Activated T-cell treated with anti-CD3 and anti-CD28 coated beads, Interleukin-2, amount 50 U/mL, for 1 hour (primary cell): ENCODE measurements at regions not wholly inside any gene's neighbourhood (a gene's known extent, or its start where the extent isn't known, plus 50 kb on each side); places are given as distances from the start of the nearest gene placed in this dataset.
"Not testable (repeated sequence)": the region's sequence is repeated elsewhere in the genome, so short reads cannot be mapped to it uniquely, and the experiment has no call there.

Source experiments
- DNase-seq: peaks from one replicate; pipeline ENCODE4 v3.0.0-alpha.2; 2020

DNA sequence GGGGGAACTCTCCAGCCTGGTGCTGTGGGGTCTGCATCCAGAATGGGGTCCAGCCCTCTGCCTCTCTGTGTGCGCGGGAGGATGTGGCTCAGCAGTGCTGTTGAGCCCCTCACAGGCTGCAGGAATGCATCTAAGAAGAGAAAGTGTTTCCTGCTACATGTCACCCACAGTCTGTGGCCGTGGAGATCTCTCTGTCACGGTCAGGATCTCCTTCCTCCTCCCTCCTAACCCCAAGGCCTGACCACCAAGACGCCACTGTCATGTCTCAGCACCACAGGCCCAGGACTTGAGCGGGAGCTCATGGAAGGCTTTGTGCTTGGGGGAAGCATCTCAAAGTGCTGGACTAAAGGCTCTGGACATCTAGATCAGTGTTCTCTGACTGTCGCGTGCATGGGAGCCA, 90.1 kb downstream of the SREK1 start:
- DNase-seq: no peak

DNA sequence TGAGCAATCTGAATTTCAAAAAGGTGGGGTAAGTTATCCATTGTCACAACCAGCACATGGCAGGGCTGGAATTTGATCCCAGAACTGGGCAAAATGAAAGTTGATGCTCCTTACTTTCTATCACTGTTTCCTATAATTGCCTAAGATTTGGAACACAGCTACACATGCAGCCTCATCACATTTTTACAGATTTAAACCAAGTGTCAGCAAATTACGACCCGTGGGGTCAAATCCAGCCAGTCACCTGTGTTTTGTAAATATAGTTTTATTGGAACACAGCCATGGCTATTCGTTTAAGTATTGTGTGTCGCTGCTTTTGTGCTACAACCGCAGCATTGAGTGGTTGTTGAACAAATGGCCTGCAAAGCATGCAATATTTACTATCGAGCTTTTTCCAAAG, 94.3 kb downstream of the SREK1 start:
- DNase-seq: no peak

DNA sequence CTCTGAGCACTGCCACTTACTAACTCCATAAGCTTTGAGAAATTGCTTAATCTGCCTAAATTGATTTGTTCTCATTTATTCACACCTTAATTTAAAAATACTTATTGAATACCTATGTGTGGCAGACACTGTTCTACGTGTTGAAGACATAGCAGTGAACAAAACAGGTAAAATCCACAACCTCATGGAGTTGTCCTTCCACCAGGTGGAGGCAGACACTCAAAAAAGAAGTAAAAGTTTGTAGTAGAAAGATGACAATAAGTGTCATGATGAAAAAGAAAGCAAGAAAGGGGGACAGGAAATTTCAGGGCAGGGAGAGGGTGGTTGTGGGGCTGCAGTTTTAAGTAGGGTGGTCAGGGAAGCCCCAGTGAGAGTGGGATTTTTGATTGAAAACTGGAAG, 94.9 kb downstream of the SREK1 start:
- no peak for DNase-seq

DNA sequence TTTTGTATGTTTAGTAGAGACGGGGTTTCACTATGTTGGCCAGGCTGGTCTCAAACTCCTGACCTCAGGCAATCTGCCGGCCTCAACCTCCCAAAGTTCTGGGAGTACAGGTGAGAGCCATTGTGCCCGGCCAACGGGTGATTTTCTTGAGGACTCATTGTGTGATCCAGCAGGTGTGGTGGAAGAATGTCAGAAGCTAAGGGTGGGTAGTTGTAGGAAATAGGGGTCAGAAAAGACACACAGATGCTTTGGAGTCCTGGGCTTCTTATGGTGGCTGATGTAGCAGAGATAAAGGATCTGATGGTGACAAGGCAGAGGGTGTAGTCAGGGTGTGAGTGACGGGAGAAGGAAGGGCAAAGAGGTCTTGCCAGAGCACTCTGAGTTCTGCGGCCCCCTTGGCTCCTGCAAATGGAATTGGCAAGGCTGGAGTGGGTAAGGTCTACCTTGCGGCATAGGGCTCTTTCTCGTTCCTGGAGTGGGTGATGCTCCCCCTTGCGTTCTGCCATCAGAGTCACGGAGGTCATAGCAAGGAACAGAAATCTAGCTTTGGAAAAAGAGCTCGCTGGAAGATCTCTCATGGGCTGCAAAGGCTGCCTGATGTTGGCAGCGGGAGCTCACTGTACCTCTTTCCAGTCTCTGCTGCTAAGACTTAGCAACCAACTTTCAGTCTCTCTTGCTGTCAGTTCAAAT, 97.2 kb downstream of the SREK1 start:
- DNase-seq: no peak

DNA sequence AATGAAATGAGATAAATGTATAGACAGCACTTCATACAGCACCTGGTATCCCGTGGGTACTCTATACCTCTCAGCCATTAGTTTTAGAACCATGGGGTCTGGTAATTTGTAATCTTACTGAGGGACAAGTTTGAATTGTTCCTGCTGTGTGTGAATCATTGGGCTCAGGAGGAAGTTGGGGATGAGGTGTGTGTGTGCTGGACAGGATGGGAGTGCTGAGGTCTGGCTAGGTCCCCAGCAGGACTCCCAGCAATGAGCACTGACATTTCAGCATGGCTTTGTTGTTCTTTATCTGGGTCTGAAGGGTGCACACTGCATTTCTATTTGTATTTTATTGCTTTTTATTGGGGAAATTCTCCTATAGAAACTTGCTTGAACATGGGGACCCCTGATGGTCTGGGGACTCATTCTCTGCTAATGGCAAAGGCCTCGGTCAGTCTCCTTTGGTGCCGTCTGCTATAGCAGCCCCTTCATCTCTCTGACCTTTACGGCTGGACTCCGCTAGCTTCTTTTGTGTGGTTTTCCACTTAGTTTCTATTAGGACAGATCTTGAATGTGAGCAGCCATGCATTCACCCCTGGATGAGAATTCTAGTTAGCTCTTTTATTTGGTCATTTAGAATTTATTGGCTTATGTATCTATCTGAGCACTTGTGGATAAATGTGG, 98.1 kb downstream of the SREK1 start:
- no peak for DNase-seq

DNA sequence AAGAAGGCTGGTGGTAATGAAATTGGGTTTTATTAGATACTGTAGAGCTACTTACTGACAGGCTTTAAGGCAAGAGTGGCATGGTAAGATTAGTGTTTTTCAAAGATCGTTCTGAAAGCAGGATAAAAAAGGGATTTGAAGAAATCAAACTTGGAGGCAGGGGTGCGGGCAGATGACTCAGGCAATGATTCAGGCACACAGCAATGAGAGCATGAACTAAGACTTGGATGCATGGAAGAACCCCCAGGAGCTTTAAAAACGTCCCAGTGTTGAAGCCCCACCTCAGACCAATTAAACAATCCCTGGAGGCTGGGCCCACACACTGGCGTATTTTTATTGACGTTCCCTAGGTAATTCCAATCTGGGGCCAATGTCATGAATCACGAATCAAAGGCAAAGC, 102.5 kb downstream of the SREK1 start:
- DNase-seq: no peak

DNA sequence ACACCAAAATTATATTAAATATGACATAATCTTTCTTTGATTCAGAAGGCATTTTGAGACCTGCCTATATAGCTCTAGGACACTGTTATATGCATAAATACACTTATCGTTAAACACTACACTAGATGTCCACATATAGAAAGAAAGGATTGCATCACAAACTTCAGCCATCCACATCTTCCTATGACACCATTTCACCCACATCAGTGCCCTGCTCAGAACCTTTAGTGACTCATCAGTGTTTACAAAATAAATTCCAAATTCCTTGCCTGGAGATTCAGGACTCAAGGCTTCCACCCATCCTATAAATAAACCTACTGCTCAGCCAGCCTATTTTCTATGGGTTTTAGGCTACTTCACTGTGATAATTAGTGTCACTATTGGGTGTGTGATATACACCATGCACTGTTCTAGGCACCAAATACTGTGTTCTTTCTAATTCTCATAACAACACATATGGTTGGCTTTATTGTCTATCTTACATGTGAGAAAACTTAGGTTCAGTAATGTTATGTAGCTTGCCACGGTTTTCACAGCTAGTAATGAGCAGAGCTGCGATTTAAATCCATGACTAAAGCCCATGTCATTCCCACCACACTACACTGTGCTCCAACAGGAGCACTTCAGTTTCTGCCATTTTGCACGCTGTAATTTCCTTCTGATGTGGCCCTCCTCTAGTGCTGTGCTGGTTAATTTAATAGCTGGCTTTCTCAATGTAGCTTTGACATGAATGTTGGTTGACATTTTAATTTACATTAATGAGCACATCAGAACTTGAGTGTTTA, 103.3 kb downstream of the SREK1 start:
- DNase-seq: no peak

DNA sequence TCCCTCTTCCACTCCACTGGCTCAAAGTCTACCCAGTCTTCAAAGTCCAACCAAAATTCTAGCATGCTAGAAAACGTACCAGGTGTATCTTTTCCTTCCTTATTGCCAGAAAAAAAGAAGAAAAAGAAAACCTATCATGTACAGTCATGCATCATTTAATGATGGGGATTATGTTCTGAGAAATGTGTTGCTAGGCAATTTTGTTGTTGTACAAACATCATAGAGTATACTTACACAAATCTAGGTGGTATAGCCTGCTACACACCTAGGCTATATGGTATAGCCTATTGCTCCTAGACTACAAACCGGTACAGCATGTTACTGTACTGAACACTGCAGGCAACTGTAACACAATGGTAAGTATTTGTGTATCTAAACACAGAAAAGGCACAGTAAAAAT, 104.8 kb downstream of the SREK1 start:
- no peak for DNase-seq

DNA sequence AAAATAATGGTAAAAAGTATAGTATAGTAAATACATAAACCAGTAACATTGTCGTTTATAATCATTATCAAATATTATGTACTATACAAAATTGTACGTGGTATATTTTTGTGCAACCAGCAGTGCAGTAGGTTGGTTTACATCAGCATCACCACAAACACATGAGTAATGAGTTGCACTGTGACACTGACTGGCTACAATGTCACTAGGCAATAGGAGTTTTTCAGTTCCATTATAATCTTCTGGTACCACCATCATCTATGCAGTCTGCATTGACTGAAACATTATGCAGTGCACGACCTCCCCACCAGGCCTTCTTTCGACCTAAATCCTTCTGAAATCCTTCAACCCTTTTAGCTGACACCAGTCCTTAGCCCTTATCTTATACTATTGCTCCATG, 105.8 kb downstream of the SREK1 start:
- DNase-seq: no peak

DNA sequence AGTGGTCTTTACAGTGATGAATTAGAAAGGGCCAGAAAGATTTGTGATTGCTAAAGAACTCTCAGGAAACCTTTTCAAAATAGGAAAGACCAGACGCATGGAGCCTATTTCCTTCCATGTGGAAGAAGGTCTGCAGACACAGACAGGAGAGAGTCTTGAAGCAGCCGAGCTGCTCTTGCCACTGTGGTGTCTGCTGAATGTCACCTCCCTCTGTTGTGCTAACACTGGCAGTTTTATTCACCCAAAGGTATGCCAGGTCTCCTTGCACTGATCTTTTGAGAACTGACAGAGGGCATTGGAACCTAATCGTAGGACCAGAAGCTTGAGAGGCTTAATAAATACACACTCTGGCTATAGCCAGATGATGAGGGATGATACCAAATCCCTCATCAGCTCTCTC, 108.7 kb downstream of the SREK1 start:
- no peak for DNase-seq

DNA sequence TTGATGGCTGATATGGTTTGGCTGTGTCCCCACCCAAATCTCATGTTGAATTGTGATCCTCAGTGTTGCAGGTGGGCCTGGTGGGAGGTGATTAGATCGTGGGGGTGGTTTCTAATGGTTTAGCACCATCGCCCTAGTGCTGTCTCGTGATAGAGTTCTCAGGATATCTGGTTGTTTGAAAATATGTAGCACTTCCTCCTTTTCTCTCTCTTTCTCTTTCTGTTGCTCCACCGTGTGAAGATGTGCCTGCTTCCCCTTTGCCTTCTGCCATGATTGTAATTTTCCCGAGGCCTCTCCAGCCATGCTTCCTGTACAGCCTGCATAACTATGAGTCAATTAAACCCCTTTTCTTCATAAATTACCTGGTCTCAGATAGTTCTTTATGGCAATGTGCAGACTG, 111.6 kb downstream of the SREK1 start:
- no peak for DNase-seq

DNA sequence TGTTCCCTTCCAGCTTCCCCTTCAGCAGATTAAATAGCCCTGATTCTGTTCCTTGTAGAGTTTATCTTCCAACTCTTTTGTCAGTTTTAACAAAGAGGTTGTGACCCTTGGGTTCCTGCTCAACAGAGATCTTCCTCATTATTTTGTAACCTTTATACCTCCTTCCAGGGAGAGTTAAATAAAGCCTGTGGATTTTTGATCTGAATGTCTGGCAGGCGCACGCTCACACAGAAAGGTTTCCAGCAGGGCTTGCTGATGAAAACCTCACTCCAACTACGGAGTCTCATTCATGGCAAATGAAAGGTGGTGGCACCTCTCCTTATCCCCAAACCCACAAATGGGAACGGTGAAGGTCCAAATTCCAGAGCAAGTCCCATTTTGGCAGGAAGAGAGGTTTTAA, 129.0 kb downstream of the SREK1 start:
- DNase-seq: no peak

DNA sequence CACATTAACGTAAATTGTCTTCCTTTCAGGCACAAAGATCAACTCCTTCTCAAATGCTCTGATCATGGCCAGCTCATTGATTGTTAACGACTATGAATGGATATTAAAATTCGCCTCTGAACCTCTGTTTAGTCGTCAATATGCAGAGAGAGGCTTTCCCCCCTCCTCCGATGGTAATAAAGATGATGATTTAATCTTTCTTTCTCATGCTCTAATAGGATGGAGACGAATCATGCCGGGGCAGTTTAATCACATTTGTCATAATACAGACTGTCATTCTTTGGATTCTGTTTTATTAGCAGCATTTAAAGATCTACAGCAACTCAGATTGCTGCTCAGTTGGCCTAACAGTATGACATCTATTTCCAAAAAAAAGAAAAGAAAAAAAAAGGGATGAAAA, 132.9 kb downstream of the SREK1 start:
- DNase-seq: no peak

DNA sequence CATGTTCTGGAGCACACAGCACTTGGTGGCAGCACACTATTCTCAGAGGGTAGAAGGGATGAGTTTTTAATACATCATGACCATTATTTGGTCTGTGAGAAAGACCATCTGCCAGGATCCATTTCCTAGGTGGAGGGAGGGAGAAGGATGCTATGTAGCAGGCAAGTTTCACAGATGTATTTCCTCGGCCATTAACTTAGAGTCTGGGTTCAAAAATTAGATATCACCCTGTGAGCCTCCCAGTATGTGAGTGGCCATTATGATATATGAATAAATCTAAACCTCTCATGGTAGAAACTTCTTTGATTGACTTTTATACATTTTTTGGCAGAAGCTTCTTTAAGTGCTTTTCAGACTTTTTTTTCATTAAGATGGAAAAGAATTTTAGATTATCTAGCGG, 133.9 kb downstream of the SREK1 start:
- no peak for DNase-seq

DNA sequence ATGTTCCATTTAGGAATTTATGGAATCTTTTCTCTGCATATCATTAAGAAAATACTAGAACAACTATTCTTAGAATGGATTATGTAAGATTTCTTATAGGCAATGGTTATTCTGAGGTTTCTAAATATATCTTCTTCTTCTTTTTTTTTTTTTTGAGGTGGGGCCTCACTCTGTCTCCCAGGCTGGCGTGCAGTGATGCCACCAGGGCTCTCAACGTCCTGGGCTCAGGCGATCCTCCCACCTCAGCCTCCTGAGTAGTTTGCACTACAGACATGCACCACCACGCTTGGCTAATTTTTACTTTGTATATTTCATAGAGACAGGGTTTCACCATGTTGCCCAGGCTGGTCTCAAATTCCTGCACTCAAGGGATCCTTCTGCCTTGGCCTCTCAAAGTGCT, 137.2 kb downstream of the SREK1 start:
- no peak for DNase-seq

DNA sequence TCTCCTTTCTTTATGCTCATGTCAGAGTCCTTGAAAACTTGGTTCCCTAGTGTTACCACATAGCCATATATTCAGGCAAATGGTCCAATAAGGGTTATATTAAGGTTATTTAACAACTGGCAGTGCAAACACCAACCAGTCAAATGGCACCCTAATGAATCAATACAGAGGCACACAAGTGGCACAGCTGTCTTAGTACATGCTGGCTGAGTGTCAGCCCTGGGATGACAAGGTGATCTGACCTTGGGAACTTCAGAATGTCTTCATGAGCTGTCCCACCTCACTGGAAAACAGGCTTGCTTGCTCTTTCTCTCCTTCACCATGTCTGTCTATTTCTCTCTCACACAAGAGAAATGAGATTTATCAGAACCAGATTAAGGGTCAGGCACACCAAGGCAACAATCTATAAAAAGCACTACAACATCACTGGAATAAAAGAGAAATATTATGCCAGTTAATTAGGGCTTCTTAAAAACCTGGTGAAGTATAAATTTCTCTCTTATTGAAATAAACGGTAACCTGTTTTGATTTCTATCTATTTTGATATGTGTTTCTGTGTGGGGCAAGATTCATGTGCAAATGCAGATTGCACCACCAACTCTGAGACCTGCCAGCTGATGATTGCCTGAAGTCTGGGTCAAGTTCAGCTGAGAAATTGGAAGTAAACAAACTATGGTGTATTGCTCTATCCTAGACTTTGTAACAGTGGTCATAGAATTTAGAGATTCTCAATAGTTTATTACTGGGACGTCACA, 140.7 kb downstream of the SREK1 start:
- no peak for DNase-seq

DNA sequence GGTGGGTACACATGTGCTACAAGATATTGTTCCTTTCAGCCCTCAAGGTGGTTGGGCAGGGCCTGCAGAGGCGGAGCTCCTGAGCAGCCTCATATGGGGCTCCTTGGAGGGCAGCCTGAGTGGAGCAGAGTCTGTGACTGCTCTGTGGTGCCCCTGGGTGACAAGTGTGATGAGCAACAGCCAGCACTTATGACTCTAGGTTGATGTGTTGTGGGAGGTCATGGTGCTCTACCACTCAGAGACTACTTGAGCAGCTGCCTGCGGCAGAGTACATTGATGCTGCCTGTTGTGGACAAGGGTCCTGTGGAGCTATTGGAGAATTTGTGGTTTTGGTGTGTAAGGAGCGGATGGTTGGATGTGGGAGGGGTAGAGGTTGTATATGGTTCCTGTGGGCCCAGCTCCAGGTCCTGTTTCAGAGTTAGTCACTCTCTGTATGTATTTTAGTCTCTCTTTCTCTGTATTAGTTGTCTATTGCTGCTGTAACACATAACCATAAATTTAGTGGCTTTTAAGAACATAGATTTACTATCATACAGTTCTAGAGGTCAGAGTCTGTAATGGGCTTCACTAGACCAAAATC, 141.3 kb downstream of the SREK1 start:
- no peak for DNase-seq

DNA sequence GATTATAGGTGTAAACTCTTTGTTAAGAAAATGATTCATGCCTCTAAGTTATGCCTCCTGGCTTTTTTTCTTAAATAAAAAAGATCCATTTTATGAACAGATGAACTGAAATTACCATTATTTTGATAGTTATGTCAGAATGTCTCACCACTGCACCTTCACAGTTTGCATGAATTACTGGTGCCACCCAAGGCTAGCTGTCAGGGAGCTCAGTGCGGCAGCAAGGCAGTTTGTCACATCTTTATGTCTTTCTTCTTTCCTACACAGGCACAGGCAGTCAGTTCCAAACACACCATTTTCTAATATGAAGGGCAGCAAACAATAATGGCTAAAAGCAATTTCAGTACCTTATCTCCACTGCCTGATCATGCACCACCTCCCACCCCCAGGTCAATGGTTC, 147.7 kb downstream of the SREK1 start:
- DNase-seq: no peak

DNA sequence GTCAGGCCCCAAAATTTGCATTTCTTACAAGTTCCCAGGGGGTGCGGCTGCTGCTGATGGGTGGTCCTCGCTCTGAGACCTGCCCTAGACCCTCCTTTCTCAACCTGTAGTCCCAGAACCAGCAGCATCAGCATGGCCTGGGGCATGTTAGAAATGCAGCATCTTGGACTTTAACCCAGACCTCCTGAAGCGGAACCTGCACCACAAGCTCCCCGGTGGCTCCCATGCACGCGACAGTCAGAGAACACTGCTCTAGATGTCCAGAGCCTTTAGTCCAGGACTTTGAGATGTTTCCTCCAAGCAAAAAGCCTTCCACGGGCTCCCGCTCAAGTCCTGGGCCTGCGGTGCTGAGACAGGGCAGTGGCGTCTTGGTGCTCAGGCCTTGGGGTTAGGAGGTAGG, 149.8 kb downstream of the SREK1 start:
- DNase-seq: not testable (repeated sequence)

DNA sequence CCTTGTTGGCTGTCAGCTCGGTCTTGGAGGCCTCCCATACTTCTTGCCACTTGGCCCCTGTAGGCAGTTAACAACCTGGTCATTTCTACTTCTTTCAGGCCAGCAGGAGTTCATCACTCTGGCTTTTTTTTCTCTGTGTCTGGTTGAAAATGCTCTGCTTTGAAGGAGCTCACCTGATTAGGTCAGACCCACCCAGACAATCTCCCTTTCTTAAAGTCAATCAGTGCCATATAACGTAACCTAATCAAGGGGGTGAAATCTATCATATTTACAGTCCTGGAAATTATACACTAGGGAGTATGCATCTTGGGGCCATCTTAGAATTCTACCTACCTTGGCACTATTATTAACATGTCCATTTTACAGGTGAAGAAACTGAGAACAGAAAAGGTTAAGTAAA, 155.4 kb downstream of the SREK1 start:
- no peak for DNase-seq

DNA sequence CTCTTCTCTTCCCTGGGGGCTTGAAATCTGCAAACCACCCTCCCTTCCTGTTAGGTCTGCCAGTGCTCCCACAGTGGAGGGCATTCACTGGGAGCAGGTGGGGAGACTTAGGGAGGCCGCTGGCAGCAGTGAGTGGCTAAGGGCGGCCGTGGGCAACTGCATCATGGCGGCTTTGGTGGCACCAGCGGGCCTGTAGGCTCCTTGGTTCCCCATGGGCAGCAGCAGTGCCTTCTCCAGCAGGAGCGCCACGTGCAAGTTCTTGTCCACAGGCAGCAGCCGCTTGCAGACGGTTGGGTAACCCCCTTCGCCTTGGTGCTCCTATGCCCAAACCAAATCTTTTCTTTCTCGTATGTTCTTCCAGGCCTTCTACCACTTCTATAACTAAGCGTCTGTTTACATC, 158.2 kb downstream of the SREK1 start:
- DNase-seq: no peak

DNA sequence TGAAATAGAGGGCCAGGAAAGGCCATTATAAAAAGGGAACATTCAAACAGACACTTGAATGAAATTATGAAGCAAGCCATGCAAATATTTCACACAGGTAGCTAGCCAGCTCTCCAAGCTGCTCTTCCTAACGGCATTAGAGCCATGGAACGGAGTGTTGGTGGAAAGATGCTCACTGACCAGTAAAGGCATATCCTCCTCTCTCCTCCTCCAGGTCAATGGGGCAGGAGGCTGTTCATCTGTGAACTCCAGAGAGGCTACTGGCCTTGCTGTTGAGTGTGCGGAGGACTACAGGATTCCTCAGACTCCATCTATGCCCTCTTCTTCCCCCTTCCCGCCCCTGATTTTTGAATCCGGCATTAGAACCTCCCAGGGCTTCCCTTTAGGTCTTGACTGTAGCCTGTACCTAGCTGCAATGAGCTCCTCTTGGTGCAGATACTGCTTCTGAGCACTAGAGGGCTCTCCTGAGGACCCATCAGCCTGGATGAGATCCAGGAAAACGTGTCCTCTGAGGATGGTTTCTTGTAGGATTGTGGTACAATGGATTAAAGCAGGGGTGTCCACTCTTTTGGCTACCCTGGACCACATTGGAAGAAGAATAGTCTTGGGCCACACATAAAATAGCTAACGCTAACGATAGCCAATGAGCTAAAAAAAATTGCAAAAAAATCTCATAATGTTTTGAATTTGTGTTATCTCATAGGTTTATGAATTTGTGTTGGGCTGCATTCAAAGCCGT, 162.2 kb downstream of the SREK1 start:
- DNase-seq: peak; percentile 19
